Heart left ventricle (tissue), 13 donors: ENCODE measurements at regions not wholly inside any gene's neighbourhood (a gene's known extent, or its start where the extent isn't known, plus 50 kb on each side); places are given as distances from the start of the nearest gene placed in this dataset.

Source experiments
- POLR2A ChIP-seq, 2 donors: fragments of 450-650 bp; IDR thresholded peaks; one replicate each; pipeline ENCODE4 v1.6.1; 2017; ENCODE audit warnings: antibody characterized with exemption in 2 of 2, mild to moderate bottlenecking in 2 of 2, moderate library complexity in 2 of 2
- TF ChIP-seq, protein P1 (sequence below), 12 donors: fragments of 200-600 bp; sonication (generic) in 4 of 12; IDR thresholded peaks; one replicate each; pipeline versions ENCODE4 v1.5.0 to v1.8.0; 2018 to 2022; ENCODE audit warnings: antibody characterized with exemption in 12 of 12, mild to moderate bottlenecking in 5 of 12
- donor health status: ischemic (EF 13 %, LVEDD 7.1; RV severe dilation, severe dysfunction).
- donor health status: DM: no; HTN: yes; CAD: no.
- donor health status: DM: no; HTN: no; CAD: no.
- donor health status: ischemic (EF 25% LVEDD 6.9; RV normal size, moderate dysfunction).
- donor health status: ischemic (EF 25% LVEDD 5.7; RV mildly dilated, moderate dysfunction).
- donor health status: ischemic (EF 35%, LVEDD 5.7; RV mildly dilated, moderate dysfunction).
- donor health status: nonischemic (EF 11% LVEDD 7.7; RV severe dilation, severe dysfunction).
- donor health status: DM: yes; HTN: yes; CAD: no.
- donor health status: PGD.
- donor health status: ischemic (EF 29% LVEDD 5.4; RV normal size, mild dysfunction).
- donor health status: nonischemic (EF 23%, LVEDD 6.1; RV moderate dilation, normal function).

DNA sequence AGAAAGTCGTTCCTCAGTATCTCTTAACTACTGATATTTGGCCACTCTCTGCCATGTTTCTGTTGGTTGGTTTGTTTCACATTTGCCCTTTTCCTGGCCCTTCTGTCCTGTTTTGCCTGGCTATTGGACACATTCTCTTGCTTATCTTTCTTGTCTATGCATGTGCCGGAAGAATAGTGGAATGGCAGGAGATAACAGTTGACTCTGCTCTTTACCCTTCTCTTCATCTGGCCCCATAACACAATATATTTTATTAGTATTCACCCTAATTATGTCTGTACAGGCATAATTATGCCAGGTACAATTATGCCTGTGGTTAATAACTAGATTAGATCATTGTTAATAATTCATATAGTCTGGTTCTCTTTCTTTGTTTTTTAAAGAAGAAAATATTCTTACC lies 243.5 kb upstream of the LMO3 start:
- no peak for TF ChIP-seq POLR2A (IDR thresholded peaks at IDR 0.05)
- TF ChIP-seq, protein P1, sequence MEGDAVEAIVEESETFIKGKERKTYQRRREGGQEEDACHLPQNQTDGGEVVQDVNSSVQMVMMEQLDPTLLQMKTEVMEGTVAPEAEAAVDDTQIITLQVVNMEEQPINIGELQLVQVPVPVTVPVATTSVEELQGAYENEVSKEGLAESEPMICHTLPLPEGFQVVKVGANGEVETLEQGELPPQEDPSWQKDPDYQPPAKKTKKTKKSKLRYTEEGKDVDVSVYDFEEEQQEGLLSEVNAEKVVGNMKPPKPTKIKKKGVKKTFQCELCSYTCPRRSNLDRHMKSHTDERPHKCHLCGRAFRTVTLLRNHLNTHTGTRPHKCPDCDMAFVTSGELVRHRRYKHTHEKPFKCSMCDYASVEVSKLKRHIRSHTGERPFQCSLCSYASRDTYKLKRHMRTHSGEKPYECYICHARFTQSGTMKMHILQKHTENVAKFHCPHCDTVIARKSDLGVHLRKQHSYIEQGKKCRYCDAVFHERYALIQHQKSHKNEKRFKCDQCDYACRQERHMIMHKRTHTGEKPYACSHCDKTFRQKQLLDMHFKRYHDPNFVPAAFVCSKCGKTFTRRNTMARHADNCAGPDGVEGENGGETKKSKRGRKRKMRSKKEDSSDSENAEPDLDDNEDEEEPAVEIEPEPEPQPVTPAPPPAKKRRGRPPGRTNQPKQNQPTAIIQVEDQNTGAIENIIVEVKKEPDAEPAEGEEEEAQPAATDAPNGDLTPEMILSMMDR (IDR thresholded peaks at IDR 0.05): no peak
